Vagina (tissue), 2 donors: ENCODE measurements at regions not wholly inside any gene's neighbourhood (a gene's known extent, or its start where the extent isn't known, plus 50 kb on each side); places are given as distances from the start of the nearest gene placed in this dataset.

Experiments
- DNase-seq, 2 donors: peaks; one replicate each; pipeline ENCODE4 v3.0.0-alpha.2; 2017; ENCODE audit errors: extremely low spot score in 2 of 2
- H3K27ac ChIP-seq: fragments of 200-600 bp; sonication (generic); one replicate; pipeline ENCODE4 v1.5.1; 2019
- H3K27me3 ChIP-seq: fragments of 200-600 bp; sonication (generic); one replicate; pipeline ENCODE4 v1.5.1; 2019
- H3K36me3 ChIP-seq, 2 donors: fragments of 200-600 bp; sonication (generic); one replicate each; pipeline ENCODE4 v1.5.1; 2017 to 2019
- H3K4me1 ChIP-seq: fragments of 200-600 bp; sonication (generic); one replicate; pipeline ENCODE4 v1.5.1; 2019
- H3K4me3 ChIP-seq, 2 donors: fragments of 200-600 bp; sonication (generic); 1 replicate in 1 of 2; 2 replicates in 1 of 2; pipeline ENCODE4 v1.5.1; 2016 to 2019
- H3K9me3 ChIP-seq: fragments of 200-600 bp; sonication (generic); one replicate; pipeline ENCODE4 v1.5.1; 2019
- CTCF ChIP-seq, 3 experiments: fragments of 450-650 bp in 2 of 3; fragments of 200-600 bp in 1 of 3; sonication (generic) in 1 of 3; IDR thresholded peaks; one replicate each; pipeline ENCODE4 v1.5.1; 2017 to 2019; ENCODE audit warnings: antibody characterized with exemption in 3 of 3, mild to moderate bottlenecking in 2 of 3, moderate library complexity in 2 of 3
- POLR2A ChIP-seq, 2 donors: fragments of 450-650 bp; IDR thresholded peaks; one replicate each; pipeline ENCODE4 v1.6.1; 2017; ENCODE audit warnings: antibody characterized with exemption in 2 of 2, mild to moderate bottlenecking in 2 of 2, moderate library complexity in 2 of 2
- POLR2AphosphoS5 ChIP-seq, 2 donors: sonication (generic); formaldehyde crosslinking; IDR thresholded peaks; one replicate each; pipeline ENCODE4 v1.9.0; 2017; ENCODE audit warnings: antibody characterized with exemption in 2 of 2, mild to moderate bottlenecking in 2 of 2, low read depth in 1 of 2; ENCODE audit not compliant: insufficient read depth in 1 of 2
- intact Hi-C: fragments of 100-400 bp; cut with DNase I; formaldehyde crosslinking; loops from one replicate; pipeline ENCODE4 v1.15.1; 2023

GRCh38 chr13:108383667-108384066 is 114.1 kb downstream of the TNFSF13B start:
- no peak overlapping the region for H3K4me3 ChIP-seq

GRCh38 chr13:108387156-108387555 is 117.6 kb downstream of the TNFSF13B start:
- intact Hi-C loops, result no loop called here

More at GRCh38 chr13:108383667-108384066, 114.1 kb downstream of the TNFSF13B start:
- TF ChIP-seq CTCF (IDR thresholded peaks at IDR 0.05), result no peak
- TF ChIP-seq POLR2AphosphoS5 (IDR thresholded peaks at IDR 0.05; ENCODE audit: insufficient read depth in 1 of 2, low read depth in 1 of 2), result no peak
- no peak for TF ChIP-seq POLR2A (IDR thresholded peaks at IDR 0.05)
- H3K9me3 ChIP-seq, result no peaks in the 10 kb centered on the region
- no peaks in the 10 kb centered on the region for H3K4me1 ChIP-seq
- no peak for DNase-seq
- intact Hi-C loops, result no loop called here
- H3K27me3 ChIP-seq, result no peaks in the 10 kb centered on the region
- H3K36me3 ChIP-seq, result no peaks in the 10 kb centered on the region
- no peak overlapping the region for H3K27ac ChIP-seq

GRCh38 chr13:108402850-108403249 is 133.3 kb downstream of the TNFSF13B start:
- Histone ChIP-seq H3K4me3 (no peak overlapping the region), H3K4me1 (no peaks in the 10 kb centered on the region), H3K27ac (no peak overlapping the region), H3K27me3 (no peaks in the 10 kb centered on the region), H3K36me3 (no peaks in the 10 kb centered on the region), H3K9me3 (no peaks in the 10 kb centered on the region)
- no peak for TF ChIP-seq POLR2A (IDR thresholded peaks at IDR 0.05)
- no peak for TF ChIP-seq POLR2AphosphoS5 (IDR thresholded peaks at IDR 0.05; ENCODE audit: insufficient read depth in 1 of 2, low read depth in 1 of 2)
- no peak for TF ChIP-seq CTCF (IDR thresholded peaks at IDR 0.05)
- intact Hi-C loops, result no loop called here
- DNase-seq, result no peak

More at GRCh38 chr13:108387156-108387555, 117.6 kb downstream of the TNFSF13B start:
- Histone ChIP-seq H3K27me3 (no peaks in the 10 kb centered on the region), H3K4me3 (no peak overlapping the region), H3K27ac (no peak overlapping the region), H3K4me1 (no peaks in the 10 kb centered on the region), H3K9me3 (no peaks in the 10 kb centered on the region), H3K36me3 (no peaks in the 10 kb centered on the region)
- no peak for DNase-seq
- TF ChIP-seq POLR2A (IDR thresholded peaks at IDR 0.05) (no peak), POLR2AphosphoS5 (IDR thresholded peaks at IDR 0.05; ENCODE audit: insufficient read depth in 1 of 2, low read depth in 1 of 2) (no peak), CTCF (IDR thresholded peaks at IDR 0.05) (no peak)

- Histone ChIP-seq H3K27ac (no peak overlapping the region), H3K9me3 (no peaks in the 10 kb centered on the region), H3K36me3 (no peaks in the 10 kb centered on the region), H3K27me3 (no peaks in the 10 kb centered on the region), H3K4me3 (no peak overlapping the region), H3K4me1 (no peaks in the 10 kb centered on the region)
- TF ChIP-seq CTCF (IDR thresholded peaks at IDR 0.05) (no peak), POLR2AphosphoS5 (IDR thresholded peaks at IDR 0.05; ENCODE audit: insufficient read depth in 1 of 2, low read depth in 1 of 2) (no peak), POLR2A (IDR thresholded peaks at IDR 0.05) (no peak)
- no peak for DNase-seq
- intact Hi-C loops, result no loop called here
These were observed 138.0 kb downstream of the TNFSF13B start for GRCh38 chr13:108407495-108407894.

GRCh38 chr13:108408672-108409071 is 139.2 kb downstream of the TNFSF13B start:
- intact Hi-C loops, result no loop called here
- Histone ChIP-seq H3K36me3 (no peaks in the 10 kb centered on the region), H3K9me3 (no peaks in the 10 kb centered on the region), H3K4me3 (no peak overlapping the region), H3K27ac (no peak overlapping the region), H3K27me3 (no peaks in the 10 kb centered on the region), H3K4me1 (no peaks in the 10 kb centered on the region)
- no peak for DNase-seq
- no peak for TF ChIP-seq CTCF (IDR thresholded peaks at IDR 0.05)
